OCI-LY1 (cell line): ENCODE measurements at regions not wholly inside any gene's neighbourhood (a gene's known extent, or its start where the extent isn't known, plus 50 kb on each side); places are given as distances from the start of the nearest gene placed in this dataset.

ENCODE experiments used
- H2AFZ ChIP-seq: fragments of 200-600 bp; sonication (generic), shearing (Covaris generic); 2 replicates; pipeline ENCODE4 v1.6.0; 2014; ENCODE audit warnings: antibody characterized with exemption, mild to moderate bottlenecking, low read length
- H3F3A ChIP-seq: fragments of 200-600 bp; sonication (generic), shearing (Covaris generic); 2 replicates; pipeline ENCODE4 v1.6.0; 2014; ENCODE audit warnings: mild to moderate bottlenecking, antibody characterized with exemption, low read length, moderate library complexity; ENCODE audit not compliant: insufficient read depth
- H3K27ac ChIP-seq: fragments of 200-600 bp; sonication (generic); 2 replicates; pipeline ENCODE4 v1.5.1; 2014; ENCODE audit warnings: low read length, mixed run types, mild to moderate bottlenecking, low read depth; ENCODE audit not compliant: poor library complexity, severe bottlenecking
- H3K27me3 ChIP-seq: fragments of 200-600 bp; sonication (generic); 2 replicates; pipeline ENCODE4 v1.6.0; 2014; ENCODE audit warnings: antibody characterized with exemption, mild to moderate bottlenecking, low read length, moderate library complexity; ENCODE audit not compliant: insufficient read depth
- H3K36me3 ChIP-seq: fragments of 200-600 bp; sonication (generic); 2 replicates; pipeline ENCODE4 v1.6.1; 2014; ENCODE audit warnings: mild to moderate bottlenecking, antibody characterized with exemption, low read length, moderate library complexity, mixed read lengths; ENCODE audit not compliant: insufficient read depth
- H3K4me1 ChIP-seq: fragments of 200-600 bp; sonication (generic); 2 replicates; pipeline ENCODE4 v1.5.1; 2014; ENCODE audit warnings: mild to moderate bottlenecking, low read length, moderate library complexity; ENCODE audit not compliant: insufficient read depth, severe bottlenecking
- H3K4me2 ChIP-seq: fragments of 200-600 bp; sonication (generic), shearing (Covaris generic); 2 replicates; pipeline ENCODE4 v1.6.1; 2014; ENCODE audit warnings: low read length
- H3K4me3 ChIP-seq: fragments of 200-600 bp; sonication (generic); 2 replicates; pipeline ENCODE4 v1.5.1; 2014; ENCODE audit warnings: low read length, low read depth, mild to moderate bottlenecking, mixed read lengths; ENCODE audit not compliant: poor library complexity, severe bottlenecking
- H3K79me2 ChIP-seq: fragments of 200-600 bp; shearing (Covaris generic); 2 replicates; pipeline ENCODE4 v1.6.1; 2016; ENCODE audit warnings: mixed run types, low read length, mixed read lengths; ENCODE audit not compliant: insufficient read depth
- H3K9ac ChIP-seq: fragments of 200-600 bp; sonication (generic), shearing (Covaris generic); 2 replicates; pipeline ENCODE4 v1.6.1; 2014; ENCODE audit warnings: mild to moderate bottlenecking, low read length, mixed read lengths
- H3K9me2 ChIP-seq: fragments of 200-600 bp; sonication (generic), shearing (Covaris generic); 2 replicates; pipeline ENCODE4 v1.6.1; 2014; ENCODE audit warnings: low read depth, mild to moderate bottlenecking, low read length, mixed read lengths
- H3K9me3 ChIP-seq: fragments of 200-600 bp; shearing (Covaris generic); 2 replicates; pipeline ENCODE4 v1.6.1; 2014; ENCODE audit warnings: low read length, mixed read lengths
- H4K20me1 ChIP-seq: fragments of 200-600 bp; sonication (generic), shearing (Covaris generic); 2 replicates; pipeline ENCODE4 v1.6.0; 2016; ENCODE audit warnings: mild to moderate bottlenecking, low read length; ENCODE audit not compliant: insufficient read depth
- CTCF ChIP-seq: fragments of 200-600 bp; sonication (generic), shearing (Covaris generic); IDR thresholded peaks from 2 replicates; pipeline ENCODE4 v1.5.1; 2017; ENCODE audit warnings: mild to moderate bottlenecking, antibody characterized with exemption, low read length, moderate library complexity, mixed read lengths
- EZH2 ChIP-seq: fragments of 200-600 bp; sonication (generic), shearing (Covaris generic); IDR thresholded peaks from 2 replicates; pipeline ENCODE4 v1.8.0; 2017; ENCODE audit warnings: borderline replicate concordance, mixed run types, mild to moderate bottlenecking, antibody characterized with exemption, low read length, moderate library complexity, mixed read lengths

GRCh38 chr5:33332804-33333203, 108.0 kb upstream of the TARS1 start:
- no peaks in the 10 kb centered on the region for H3K9me3 ChIP-seq
- H3K4me3 ChIP-seq, result no peak overlapping the region
- H3K9me2 ChIP-seq, result no peaks in the 10 kb centered on the region
- H3K79me2 ChIP-seq, result no peaks in the 10 kb centered on the region
- no peak overlapping the region for H3K4me2 ChIP-seq
- no peak overlapping the region for H3K27ac ChIP-seq
- H3F3A ChIP-seq, result no peaks in the 10 kb centered on the region
- no peak for TF ChIP-seq CTCF
- no peak for TF ChIP-seq EZH2
- no peaks in the 10 kb centered on the region for H3K36me3 ChIP-seq
- no peaks in the 10 kb centered on the region for H3K27me3 ChIP-seq
- no peaks in the 10 kb centered on the region for H4K20me1 ChIP-seq
- H3K4me1 ChIP-seq, result no peaks in the 10 kb centered on the region
- H3K9ac ChIP-seq, result no peak overlapping the region
- no peak overlapping the region for H2AFZ ChIP-seq

GRCh38 chr5:33334829-33335228, 105.9 kb upstream of the TARS1 start:
- no peak overlapping the region for H2AFZ ChIP-seq
- no peaks in the 10 kb centered on the region for H3K4me1 ChIP-seq
- H3K27me3 ChIP-seq, result no peaks in the 10 kb centered on the region

GRCh38 chr5:33336891-33337636, 103.7 kb upstream of the TARS1 start:
- TF ChIP-seq CTCF, result no peak
- TF ChIP-seq EZH2, result no peak
- H3F3A ChIP-seq, result no peaks in the 10 kb centered on the region
- H3K9me3 ChIP-seq, result no peaks in the 10 kb centered on the region
- H3K27me3 ChIP-seq, result no peaks in the 10 kb centered on the region
- no peaks in the 10 kb centered on the region for H3K9me2 ChIP-seq
- no peaks in the 10 kb centered on the region for H3K79me2 ChIP-seq
- no peak overlapping the region for H3K9ac ChIP-seq
- no peak overlapping the region for H3K4me3 ChIP-seq
- no peak overlapping the region for H2AFZ ChIP-seq
- H3K4me1 ChIP-seq, result no peaks in the 10 kb centered on the region
- H3K4me2 ChIP-seq, result no peak overlapping the region
- H4K20me1 ChIP-seq, result no peaks in the 10 kb centered on the region
- H3K27ac ChIP-seq, result no peak overlapping the region
- no peaks in the 10 kb centered on the region for H3K36me3 ChIP-seq

More at GRCh38 chr5:33334829-33335228, 105.9 kb upstream of the TARS1 start:
- Histone ChIP-seq H3K9me2 (no peaks in the 10 kb centered on the region), H3K79me2 (no peaks in the 10 kb centered on the region), H3K4me3 (no peak overlapping the region), H3F3A (no peaks in the 10 kb centered on the region), H3K9ac (no peak overlapping the region), H3K4me2 (no peak overlapping the region), H3K27ac (no peak overlapping the region), H4K20me1 (no peaks in the 10 kb centered on the region), H3K9me3 (no peaks in the 10 kb centered on the region), H3K36me3 (no peaks in the 10 kb centered on the region)
- no peak for TF ChIP-seq EZH2
- TF ChIP-seq CTCF, result no peak
